GM23338 (cell line): ENCODE measurements at regions not wholly inside any gene's neighbourhood (a gene's known extent, or its start where the extent isn't known, plus 50 kb on each side); places are given as distances from the start of the nearest gene placed in this dataset.

Experiments used
- ATAC-seq: fragments of 200-7000 bp; cut with Tn5 transposase; 3 replicates; pipeline ENCODE4 v1.9.1; 2020
- DNase-seq: peaks from one replicate; pipeline ENCODE4 v3.0.0-alpha.2; 2015; ENCODE audit warnings: low spot score
- H2AFZ ChIP-seq: fragments of 200-600 bp; sonication (generic); 2 replicates; pipeline ENCODE4 v1.8.0; 2016; ENCODE audit warnings: antibody characterized with exemption, mild to moderate bottlenecking, moderate library complexity
- H3F3A ChIP-seq: fragments of 200-600 bp; sonication (generic); replicated peaks from 2 replicates; pipeline ENCODE4 v1.8.0; 2017; ENCODE audit warnings: antibody characterized with exemption, mixed run types, low read depth
- H3K27ac ChIP-seq: fragments of 200-600 bp; sonication (generic); 2 replicates; pipeline ENCODE4 v1.6.1; 2016; ENCODE audit warnings: low read depth
- H3K27me3 ChIP-seq: fragments of 200-600 bp; sonication (generic); 2 replicates; pipeline ENCODE4 v1.8.0; 2016; ENCODE audit warnings: mild to moderate bottlenecking, mixed run types, moderate library complexity; ENCODE audit not compliant: insufficient read depth
- H3K36me3 ChIP-seq: fragments of 200-600 bp; sonication (generic); 2 replicates; pipeline ENCODE4 v1.8.0; 2016; ENCODE audit warnings: mild to moderate bottlenecking; ENCODE audit not compliant: insufficient read depth
- H3K4me1 ChIP-seq: fragments of 200-600 bp; sonication (generic); 2 replicates; pipeline ENCODE4 v1.8.0; 2016; ENCODE audit warnings: mild to moderate bottlenecking, moderate library complexity; ENCODE audit not compliant: insufficient read depth
- H3K4me2 ChIP-seq: fragments of 200-600 bp; sonication (generic); 2 replicates; pipeline ENCODE4 v1.7.1; 2017; ENCODE audit warnings: mixed run types
- H3K4me3 ChIP-seq: fragments of 200-600 bp; sonication (generic); 2 replicates; pipeline ENCODE4 v1.6.1; 2016; ENCODE audit warnings: mixed run types
- H3K79me2 ChIP-seq: fragments of 200-600 bp; sonication (generic); replicated peaks from 2 replicates; pipeline ENCODE4 v1.8.0; 2017; ENCODE audit warnings: mild to moderate bottlenecking; ENCODE audit not compliant: insufficient read depth
- H3K9me2 ChIP-seq: fragments of 200-600 bp; sonication (generic); 2 replicates; pipeline ENCODE4 v1.8.0; 2017; ENCODE audit not compliant: insufficient read depth
- H4K20me1 ChIP-seq: fragments of 200-600 bp; sonication (generic); replicated peaks from 2 replicates; pipeline ENCODE4 v1.8.0; 2017; ENCODE audit warnings: mild to moderate bottlenecking; ENCODE audit not compliant: insufficient read depth
- H3K27ac Mint-ChIP-seq: 2 replicates; pipeline ENCODE4 v1.8.0; 2020; ENCODE audit warnings: inconsistent platforms, mild to moderate bottlenecking, moderate library complexity, mixed read lengths
- H3K27me3 Mint-ChIP-seq: 3 replicates; pipeline ENCODE4 v1.8.0; 2022; ENCODE audit warnings: low read depth, mild to moderate bottlenecking, moderate library complexity, mixed read lengths, inconsistent platforms; ENCODE audit not compliant: insufficient read depth, poor library complexity
- H3K36me3 Mint-ChIP-seq: 3 replicates; pipeline ENCODE4 v1.8.0; 2021; ENCODE audit warnings: low read depth, mild to moderate bottlenecking, inconsistent platforms, moderate library complexity, mixed read lengths
- H3K4me1 Mint-ChIP-seq: 3 replicates; pipeline ENCODE4 v1.8.0; 2020; ENCODE audit warnings: mild to moderate bottlenecking, inconsistent platforms, mixed read lengths
- H3K4me3 Mint-ChIP-seq: 3 replicates; pipeline ENCODE4 v1.8.0; 2021; ENCODE audit warnings: moderate library complexity, mild to moderate bottlenecking, inconsistent platforms, mixed read lengths
- H3K9me3 Mint-ChIP-seq: 3 replicates; pipeline ENCODE4 v1.8.0; 2020; ENCODE audit warnings: moderate library complexity, mild to moderate bottlenecking, inconsistent platforms, mixed read lengths
- CREB1 ChIP-seq: fragments of 250-450 bp; sonication (Bioruptor Pico); IDR thresholded peaks from 2 replicates; pipeline ENCODE4 v1.5.0; 2020; ENCODE audit warnings: low read depth, mild to moderate bottlenecking, moderate library complexity
- CTCF ChIP-seq, 2 experiments: fragments of 200-600 bp in 1 of 2; sonication (generic) in 1 of 2; conservative IDR thresholded peaks; 2 replicates each; pipeline versions ENCODE4 v1.5.1 to v1.6.1; 2016 to 2017; ENCODE audit warnings: antibody characterized with exemption in 2 of 2, low read depth in 2 of 2, mild to moderate bottlenecking in 2 of 2, moderate library complexity in 1 of 2
- EZH2 ChIP-seq: fragments of 200-600 bp; sonication (generic); IDR thresholded peaks from one replicate; pipeline ENCODE4 v1.8.0; 2017; ENCODE audit warnings: antibody characterized with exemption, mild to moderate bottlenecking, low read depth; ENCODE audit not compliant: unreplicated experiment
- EZH2phosphoT487 ChIP-seq: fragments of 200-600 bp; sonication (generic); IDR thresholded peaks from one replicate; pipeline ENCODE4 v1.8.1; 2018; ENCODE audit warnings: antibody characterized with exemption; ENCODE audit not compliant: unreplicated experiment
- JUNB ChIP-seq: IDR thresholded peaks from one replicate; pipeline ENCODE4 v1.6.1; 2016; ENCODE audit warnings: antibody characterized with exemption; ENCODE audit not compliant: unreplicated experiment
- NANOG ChIP-seq: IDR thresholded peaks from 2 replicates; pipeline ENCODE4 v1.6.1; 2016; ENCODE audit warnings: antibody characterized with exemption, borderline replicate concordance
- POLR2AphosphoS5 ChIP-seq: IDR thresholded peaks from 2 replicates; pipeline ENCODE4 v1.6.1; 2016; ENCODE audit warnings: antibody characterized with exemption, low read depth
- REST ChIP-seq: IDR thresholded peaks from one replicate; pipeline ENCODE4 v1.6.1; 2018; ENCODE audit warnings: antibody characterized with exemption; ENCODE audit not compliant: unreplicated experiment
- STAT1 ChIP-seq: IDR thresholded peaks from one replicate; pipeline ENCODE4 v1.6.1; 2016; ENCODE audit warnings: antibody characterized with exemption; ENCODE audit not compliant: unreplicated experiment
- ZNF114 ChIP-seq: fragments of 250-450 bp; sonication (Bioruptor Pico); IDR thresholded peaks from 2 replicates; pipeline ENCODE4 v1.5.0; 2020; ENCODE audit warnings: mild to moderate bottlenecking, moderate library complexity
- ZNF331 ChIP-seq: fragments of 250-450 bp; sonication (Bioruptor Pico); IDR thresholded peaks from 2 replicates; pipeline ENCODE4 v1.5.0; 2020; ENCODE audit warnings: low read depth, mild to moderate bottlenecking, moderate library complexity
- ZNF462 ChIP-seq: fragments of 250-450 bp; sonication (Bioruptor Pico); IDR thresholded peaks from 2 replicates; pipeline ENCODE4 v1.5.0; 2020; ENCODE audit warnings: mild to moderate bottlenecking, moderate library complexity
- TF ChIP-seq, protein P1 (sequence below): IDR thresholded peaks from 2 replicates; pipeline ENCODE4 v1.6.1; 2016; ENCODE audit warnings: antibody characterized with exemption

DNA sequence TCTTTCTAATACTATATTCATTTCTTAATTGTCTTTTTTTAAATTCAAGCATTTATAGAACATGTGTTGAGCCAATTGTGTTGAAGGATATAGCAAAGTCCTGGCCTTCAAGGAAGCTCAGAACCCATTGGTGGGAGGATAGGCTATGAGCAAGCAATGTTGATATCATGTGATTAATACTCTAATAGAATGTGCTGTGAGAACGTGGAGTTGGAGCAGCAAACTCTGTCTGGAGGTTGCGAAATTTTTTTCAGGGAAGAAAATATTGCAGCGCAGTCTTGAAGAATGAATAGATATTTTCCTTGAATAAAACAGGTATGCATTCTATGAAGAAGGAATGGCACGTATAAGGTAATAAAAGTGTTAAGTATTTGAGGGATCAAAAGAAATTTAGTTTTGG lies 229.2 kb upstream of the KCNK2 start:
- Histone ChIP-seq H3K9me2 (no peaks in the 10 kb centered on the region), H2AFZ (no peak overlapping the region), H3K36me3 (peaks cover 9% of the 10 kb centered on the region; the same call in 1 of the 2 replicates), H4K20me1 (no peaks in the 10 kb centered on the region), H3K4me1 (no peaks in the 10 kb centered on the region), H3F3A (no peaks in the 10 kb centered on the region), H3K79me2 (no peaks in the 10 kb centered on the region), H3K27ac (no peak overlapping the region), H3K27me3 (no peaks in the 10 kb centered on the region), H3K4me2 (no peak overlapping the region), H3K4me3 (no peak overlapping the region)
- TF ChIP-seq JUNB (no peak), ZNF114 (no peak), ZNF462 (CRISPR knock-in tag) (no peak), STAT1 (no peak), EZH2 (no peak), CTCF (conservative IDR thresholded peaks at IDR 0.05; ENCODE audit: low read depth in 2 of 2) (no peak), CREB1 (no peak), ZNF331 (CRISPR knock-in tag) (no peak), POLR2AphosphoS5 (no peak), REST (no peak), EZH2phosphoT487 (no peak), NANOG (no peak)
- TF ChIP-seq, protein P1, sequence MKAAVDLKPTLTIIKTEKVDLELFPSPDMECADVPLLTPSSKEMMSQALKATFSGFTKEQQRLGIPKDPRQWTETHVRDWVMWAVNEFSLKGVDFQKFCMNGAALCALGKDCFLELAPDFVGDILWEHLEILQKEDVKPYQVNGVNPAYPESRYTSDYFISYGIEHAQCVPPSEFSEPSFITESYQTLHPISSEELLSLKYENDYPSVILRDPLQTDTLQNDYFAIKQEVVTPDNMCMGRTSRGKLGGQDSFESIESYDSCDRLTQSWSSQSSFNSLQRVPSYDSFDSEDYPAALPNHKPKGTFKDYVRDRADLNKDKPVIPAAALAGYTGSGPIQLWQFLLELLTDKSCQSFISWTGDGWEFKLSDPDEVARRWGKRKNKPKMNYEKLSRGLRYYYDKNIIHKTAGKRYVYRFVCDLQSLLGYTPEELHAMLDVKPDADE, result no peak
- DNase-seq (no peak), ATAC-seq (no peak)
- Mint-ChIP-seq H3K36me3 (peaks cover 6% of the 10 kb centered on the region; the same call in 2 of the 3 replicates), H3K27ac (no peak overlapping the region), H3K9me3 (peaks cover 7% of the 10 kb centered on the region), H3K4me3 (no peak overlapping the region), H3K27me3 (no peaks in the 10 kb centered on the region), H3K4me1 (peaks cover under 1% of the 10 kb centered on the region; the same call in 1 of the 3 replicates)
